PC-9 (cell line): ENCODE measurements at regions not wholly inside any gene's neighbourhood (a gene's known extent, or its start where the extent isn't known, plus 50 kb on each side); places are given as distances from the start of the nearest gene placed in this dataset.

ENCODE experiments used
- BruUV-seq: library from RNA; stranded (reverse); fragments of 400-500 nt; replicated peaks from 2 replicates; lab custom pipeline; 2021; lab: Mats Ljungman, UMichigan
- CTCF ChIA-PET: fragments of 300-600 bp; sonication (Branson Sonifier 250); formaldehyde crosslinking; loops from one replicate; lab custom pipeline; 2022; ENCODE audit warnings: antibody characterized with exemption; lab: Charles Lee
- POLR2A ChIA-PET: fragments of 300-600 bp; sonication (Branson Sonifier 250); formaldehyde crosslinking; loops from one replicate; lab custom pipeline; 2022; ENCODE audit warnings: antibody characterized with exemption; ENCODE audit not compliant: unreplicated experiment; lab: Charles Lee
- DNase-seq, 2 experiments: peaks; one replicate each; pipeline versions ENCODE4 v3.0.0 to v3.0.0-alpha.2; 2015 to 2022; ENCODE audit warnings: mixed read lengths in 1 of 2
- H2AFZ ChIP-seq: fragments of 200-600 bp; sonication (generic); 2 replicates; pipeline ENCODE4 v1.8.1; 2017; ENCODE audit warnings: antibody characterized with exemption
- H3F3A ChIP-seq: fragments of 200-600 bp; sonication (generic); 2 replicates; pipeline ENCODE4 v1.8.1; 2017; ENCODE audit warnings: antibody characterized with exemption, mild to moderate bottlenecking, low read depth; ENCODE audit not compliant: insufficient read depth
- H3K27ac ChIP-seq: fragments of 200-600 bp; sonication (generic); 2 replicates; pipeline ENCODE4 v1.6.1; 2016; ENCODE audit warnings: mixed run types
- H3K27me3 ChIP-seq: fragments of 200-600 bp; sonication (generic); 2 replicates; pipeline ENCODE4 v1.6.1; 2016; ENCODE audit warnings: low read depth, mixed run types; ENCODE audit not compliant: insufficient read depth
- H3K36me3 ChIP-seq: fragments of 200-600 bp; sonication (generic); 2 replicates; pipeline ENCODE4 v1.6.1; 2016; ENCODE audit warnings: low read depth, mixed run types
- H3K4me1 ChIP-seq: fragments of 200-600 bp; sonication (generic); replicated peaks from 2 replicates; pipeline ENCODE4 v1.6.1; 2016; ENCODE audit warnings: mixed run types; ENCODE audit not compliant: insufficient read depth
- H3K4me2 ChIP-seq: fragments of 200-600 bp; sonication (generic); 2 replicates; pipeline ENCODE4 v1.6.1; 2017; ENCODE audit warnings: mixed run types
- H3K4me3 ChIP-seq: fragments of 200-600 bp; sonication (generic); 2 replicates; pipeline ENCODE4 v1.6.1; 2016; ENCODE audit warnings: mixed run types
- H3K79me2 ChIP-seq: fragments of 200-600 bp; sonication (generic); 2 replicates; pipeline ENCODE4 v1.6.1; 2017; ENCODE audit warnings: low read depth, mixed run types
- H3K9me2 ChIP-seq: fragments of 200-600 bp; sonication (generic); 2 replicates; pipeline ENCODE4 v1.8.1; 2017; ENCODE audit warnings: mild to moderate bottlenecking; ENCODE audit not compliant: insufficient read depth
- H3K9me3 ChIP-seq: fragments of 200-600 bp; sonication (generic); 2 replicates; pipeline ENCODE4 v1.8.1; 2016; ENCODE audit warnings: low read depth; ENCODE audit not compliant: insufficient read depth
- H4K20me1 ChIP-seq: fragments of 200-600 bp; sonication (generic); 2 replicates; pipeline ENCODE4 v1.8.1; 2017; ENCODE audit not compliant: insufficient read depth
- CTCF ChIP-seq: fragments of 200-600 bp; sonication (generic); conservative IDR thresholded peaks from 2 replicates; pipeline ENCODE4 v1.6.1; 2017; ENCODE audit warnings: mixed run types, antibody characterized with exemption, mild to moderate bottlenecking, moderate library complexity
- EZH2 ChIP-seq: fragments of 200-600 bp; sonication (generic); IDR thresholded peaks from 2 replicates; pipeline ENCODE4 v1.8.0; 2017; ENCODE audit warnings: antibody characterized with exemption, low read depth
- intact Hi-C: fragments of 100-400 bp; cut with micrococcal nuclease; formaldehyde crosslinking; loops from one replicate; pipeline ENCODE4 v1.10.0; 2022; ENCODE audit not compliant: unreplicated experiment

GRCh38 chr5:97494465-97494864, 311.4 kb upstream of the RIOK2 start:
- H3K4me2 ChIP-seq: no peak overlapping the region
- H3K9me3 ChIP-seq: no peaks in the 10 kb centered on the region
- H3F3A ChIP-seq: no peaks in the 10 kb centered on the region
- no peaks in the 10 kb centered on the region for H3K4me1 ChIP-seq
- ChIA-PET CTCF (no interaction called here), POLR2A (no interaction called here)
- H3K27ac ChIP-seq: no peak overlapping the region
- H3K36me3 ChIP-seq: no peaks in the 10 kb centered on the region
- H2AFZ ChIP-seq: no peak overlapping the region
- intact Hi-C loops: no loop called here
- H3K4me3 ChIP-seq: no peak overlapping the region
- BruUV-seq: no TSS peak
- no peaks in the 10 kb centered on the region for H3K27me3 ChIP-seq
- no peaks in the 10 kb centered on the region for H4K20me1 ChIP-seq
- no peak for DNase-seq
- H3K79me2 ChIP-seq: no peaks in the 10 kb centered on the region
- H3K9me2 ChIP-seq: no peaks in the 10 kb centered on the region
- TF ChIP-seq CTCF (no peak), EZH2 (no peak)

- intact Hi-C loops: no loop called here
- H3K9me2 ChIP-seq: no peaks in the 10 kb centered on the region
- H3K27me3 ChIP-seq: no peaks in the 10 kb centered on the region
- no peaks in the 10 kb centered on the region for H3K4me1 ChIP-seq
- no peaks in the 10 kb centered on the region for H4K20me1 ChIP-seq
- H3F3A ChIP-seq: no peaks in the 10 kb centered on the region
- no peaks in the 10 kb centered on the region for H3K36me3 ChIP-seq
- no peak overlapping the region for H3K4me3 ChIP-seq
- no peak for TF ChIP-seq CTCF
- no peak for TF ChIP-seq EZH2
- H3K79me2 ChIP-seq: no peaks in the 10 kb centered on the region
- ChIA-PET CTCF (no interaction called here), POLR2A (no interaction called here)
- DNase-seq: no peak
- no peak overlapping the region for H3K4me2 ChIP-seq
- no peak overlapping the region for H2AFZ ChIP-seq
- no TSS peak for BruUV-seq
- no peak overlapping the region for H3K27ac ChIP-seq
- H3K9me3 ChIP-seq: no peaks in the 10 kb centered on the region
These were observed 312.3 kb upstream of the RIOK2 start for GRCh38 chr5:97495301-97495700.

DNA sequence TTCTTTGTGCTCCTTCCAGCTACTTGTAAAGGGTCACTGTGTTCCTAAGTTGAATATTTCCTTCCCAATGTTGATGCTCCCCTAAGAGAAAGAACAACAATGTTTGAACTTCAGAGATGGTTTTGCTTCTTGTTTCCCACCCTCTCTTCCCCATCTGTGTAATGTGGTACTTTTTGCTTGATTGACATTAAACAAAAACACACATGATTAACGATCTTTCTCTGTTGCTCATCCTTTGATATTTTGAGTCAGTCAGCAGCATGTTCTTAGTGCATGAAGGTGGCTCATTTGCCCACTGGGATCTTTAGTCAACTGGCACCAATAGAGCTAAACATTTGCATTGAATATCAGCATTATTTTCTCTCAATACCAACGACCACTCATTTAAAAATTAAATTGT, 313.0 kb upstream of the RIOK2 start:
- H3K9me3 ChIP-seq: no peaks in the 10 kb centered on the region
- no peak overlapping the region for H2AFZ ChIP-seq
- no peaks in the 10 kb centered on the region for H3K27me3 ChIP-seq
- no TSS peak for BruUV-seq
- H3K4me3 ChIP-seq: no peak overlapping the region
- intact Hi-C loops: no loop called here
- CTCF ChIA-PET: no interaction called here
- H4K20me1 ChIP-seq: no peaks in the 10 kb centered on the region
- no peaks in the 10 kb centered on the region for H3F3A ChIP-seq
- H3K27ac ChIP-seq: no peak overlapping the region
- TF ChIP-seq CTCF: no peak
- no peak for TF ChIP-seq EZH2
- no peak for DNase-seq
- H3K4me2 ChIP-seq: no peak overlapping the region
- H3K36me3 ChIP-seq: no peaks in the 10 kb centered on the region
- H3K4me1 ChIP-seq: no peaks in the 10 kb centered on the region
- H3K9me2 ChIP-seq: no peaks in the 10 kb centered on the region
- no peaks in the 10 kb centered on the region for H3K79me2 ChIP-seq
- POLR2A ChIA-PET: no interaction called here
